ENCODE measurements at regions not wholly inside any gene's neighbourhood (a gene's known extent, or its start where the extent isn't known, plus 50 kb on each side); places are given as distances from the start of the nearest gene placed in this dataset.

GRCh38 chr6:137291441-137291840 lies 72.3 kb upstream of the IFNGR1 start (continued):
- TF ChIP-seq CHD7 (IDR thresholded peaks at IDR 0.05; ENCODE audit: insufficient replicate concordance, low read length): no peak
- no peak for TF ChIP-seq CTBP2 (IDR thresholded peaks at IDR 0.05; ENCODE audit: borderline replicate concordance, insufficient read depth, insufficient read length, low read length)
- no peak for TF ChIP-seq EGR1 (IDR thresholded peaks at IDR 0.05; ENCODE audit: borderline replicate concordance, low read depth, low read length)
- TF ChIP-seq SIN3A (conservative IDR thresholded peaks at IDR 0.05 in 1 of 2, IDR thresholded peaks at IDR 0.05 in 1 of 2; ENCODE audit: low read depth in 1 of 2, low read length in 2 of 2): no peak
- no peak for TF ChIP-seq GTF2F1 (IDR thresholded peaks at IDR 0.05; ENCODE audit: borderline replicate concordance, low read depth, low read length)
- no peak for TF ChIP-seq RFX5 (IDR thresholded peaks at IDR 0.05; ENCODE audit: borderline replicate concordance, low read depth, low read length)
- TF ChIP-seq KDM4A (IDR thresholded peaks at IDR 0.05; ENCODE audit: low read depth, low read length, severe bottlenecking): no peak

Measured in H1 (cell line).